Glutamatergic neuron (in vitro differentiated cells): ENCODE measurements at regions not wholly inside any gene's neighbourhood (a gene's known extent, or its start where the extent isn't known, plus 50 kb on each side); places are given as distances from the start of the nearest gene placed in this dataset.

ENCODE experiments used
- DNase-seq: peaks from one replicate; pipeline ENCODE4 v3.0.0; 2022
- H3K27ac Mint-ChIP-seq: one replicate; pipeline ENCODE4 v1.8.0; 2020; ENCODE audit warnings: mild to moderate bottlenecking, mixed read lengths, inconsistent platforms; ENCODE audit not compliant: unreplicated experiment
- H3K27me3 Mint-ChIP-seq: one replicate; pipeline ENCODE4 v1.8.0; 2020; ENCODE audit warnings: mild to moderate bottlenecking, moderate library complexity, mixed read lengths, inconsistent platforms; ENCODE audit not compliant: unreplicated experiment
- H3K36me3 Mint-ChIP-seq: one replicate; pipeline ENCODE4 v1.8.0; 2020; ENCODE audit warnings: mild to moderate bottlenecking, mixed read lengths, inconsistent platforms; ENCODE audit not compliant: unreplicated experiment
- H3K4me1 Mint-ChIP-seq: one replicate; pipeline ENCODE4 v1.8.0; 2020; ENCODE audit warnings: mild to moderate bottlenecking, low read depth, mixed read lengths, inconsistent platforms; ENCODE audit not compliant: unreplicated experiment
- H3K4me3 Mint-ChIP-seq: one replicate; pipeline ENCODE4 v1.8.0; 2020; ENCODE audit warnings: mild to moderate bottlenecking, mixed read lengths, inconsistent platforms; ENCODE audit not compliant: unreplicated experiment
- H3K9me3 Mint-ChIP-seq: one replicate; pipeline ENCODE4 v1.8.0; 2020; ENCODE audit warnings: mild to moderate bottlenecking, moderate library complexity, mixed read lengths, inconsistent platforms; ENCODE audit not compliant: unreplicated experiment
- CTCF ChIP-seq: fragments of 200-600 bp; sonication (generic); IDR thresholded peaks from one replicate; pipeline ENCODE4 v1.5.0; 2021; ENCODE audit not compliant: partially characterized antibody, unreplicated experiment

GRCh38 chr2:66888791-66889631, 454.1 kb downstream of the MEIS1 start:
- H3K9me3 Mint-ChIP-seq: no peaks in the 10 kb centered on the region
- no peak overlapping the region for H3K27ac Mint-ChIP-seq
- H3K4me3 Mint-ChIP-seq: no peak overlapping the region
- H3K4me1 Mint-ChIP-seq: no peaks in the 10 kb centered on the region
- H3K27me3 Mint-ChIP-seq: no peaks in the 10 kb centered on the region
- H3K36me3 Mint-ChIP-seq: peaks cover 4% of the 10 kb centered on the region
- DNase-seq: no peak
- no peak for TF ChIP-seq CTCF

- Mint-ChIP-seq H3K4me1 (no peaks in the 10 kb centered on the region), H3K27ac (no peak overlapping the region), H3K27me3 (no peaks in the 10 kb centered on the region), H3K36me3 (peaks cover 2% of the 10 kb centered on the region), H3K4me3 (no peak overlapping the region), H3K9me3 (no peaks in the 10 kb centered on the region)
- DNase-seq: no peak
- TF ChIP-seq CTCF: no peak
Measured at GRCh38 chr2:66889632-66889882, 454.6 kb downstream of the MEIS1 start.

- H3K36me3 Mint-ChIP-seq: no peaks in the 10 kb centered on the region
- no peak for TF ChIP-seq CTCF
- H3K4me1 Mint-ChIP-seq: no peaks in the 10 kb centered on the region
- H3K27ac Mint-ChIP-seq: no peak overlapping the region
- H3K9me3 Mint-ChIP-seq: no peaks in the 10 kb centered on the region
- no peak for DNase-seq
- no peaks in the 10 kb centered on the region for H3K27me3 Mint-ChIP-seq
- H3K4me3 Mint-ChIP-seq: no peak overlapping the region
Measured at GRCh38 chr2:66890166-66890742, 455.3 kb downstream of the MEIS1 start.

GRCh38 chr2:66895206-66895605, 460.3 kb downstream of the MEIS1 start:
- H3K4me3 Mint-ChIP-seq: no peak overlapping the region
- H3K27ac Mint-ChIP-seq: no peak overlapping the region
- DNase-seq: no peak
- H3K4me1 Mint-ChIP-seq: no peaks in the 10 kb centered on the region
- H3K9me3 Mint-ChIP-seq: no peaks in the 10 kb centered on the region
- H3K36me3 Mint-ChIP-seq: no peaks in the 10 kb centered on the region
- TF ChIP-seq CTCF: no peak
- no peaks in the 10 kb centered on the region for H3K27me3 Mint-ChIP-seq

GRCh38 chr2:66896131-66896530, 461.2 kb downstream of the MEIS1 start:
- H3K4me1 Mint-ChIP-seq: no peaks in the 10 kb centered on the region
- H3K27me3 Mint-ChIP-seq: no peaks in the 10 kb centered on the region
- TF ChIP-seq CTCF: no peak
- H3K4me3 Mint-ChIP-seq: no peak overlapping the region
- DNase-seq: no peak
- no peak overlapping the region for H3K27ac Mint-ChIP-seq
- H3K36me3 Mint-ChIP-seq: no peaks in the 10 kb centered on the region
- no peaks in the 10 kb centered on the region for H3K9me3 Mint-ChIP-seq
